ENCODE measurements at regions not wholly inside any gene's neighbourhood (a gene's known extent, or its start where the extent isn't known, plus 50 kb on each side); places are given as distances from the start of the nearest gene placed in this dataset.

DNA sequence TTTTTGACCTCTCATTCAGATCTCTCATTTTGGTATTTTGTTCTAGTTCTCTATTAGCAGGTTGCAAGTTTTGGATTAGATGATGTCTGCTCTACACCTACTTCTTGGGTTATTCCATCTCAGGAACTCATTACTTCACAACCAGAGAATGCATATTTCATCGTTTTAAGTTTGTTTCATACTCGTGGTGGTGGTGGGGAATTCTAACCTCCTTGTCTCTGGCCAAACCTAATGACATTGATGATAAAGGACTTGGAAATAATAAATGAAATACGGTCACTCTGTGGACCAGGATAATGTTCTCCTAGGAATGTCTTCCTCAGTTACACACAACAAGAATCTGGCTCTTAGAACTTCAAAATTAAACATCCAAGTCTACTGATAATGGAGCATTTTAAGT, 115.2 kb downstream of the CDC42EP3 start:
- CTCF ChIA-PET = interaction anchor here (1.5 to 1.7 kb wide), 2 partner anchors 17 kb away, joined by 4 read pairs; no protein-coding TSS in a partner anchor
- Histone ChIP-seq H3K27ac (no peak overlapping the region), H3K4me2 (no peak overlapping the region), H3K4me1 (peaks cover 5% of the 10 kb centered on the region), H3K4me3 (no peak overlapping the region), H3K9me3 (no peaks in the 10 kb centered on the region)
- TF ChIP-seq SREBF2 (IDR thresholded peaks at IDR 0.05) (no peak), CBX2 (IDR thresholded peaks at IDR 0.05; ENCODE audit: borderline replicate concordance, low read depth) (no peak), FOXS1 (CRISPR knock-in tag; IDR thresholded peaks at IDR 0.05) (no peak), RNF2 (IDR thresholded peaks at IDR 0.05; ENCODE audit: borderline replicate concordance, low read depth) (no peak), TP53 (CRISPR knock-in tag; IDR thresholded peaks at IDR 0.05) (no peak), HDAC2 (IDR thresholded peaks at IDR 0.05) (no peak), BHLHE40 (IDR thresholded peaks at IDR 0.05; ENCODE audit: low read depth, low read length) (no peak), NR3C1 (IDR thresholded peaks at IDR 0.05) (no peak), POLR2A (IDR thresholded peaks at IDR 0.05; ENCODE audit: low read length) (no peak), KDM5A (IDR thresholded peaks at IDR 0.05) (no peak)
- TF ChIP-seq, protein P1, sequence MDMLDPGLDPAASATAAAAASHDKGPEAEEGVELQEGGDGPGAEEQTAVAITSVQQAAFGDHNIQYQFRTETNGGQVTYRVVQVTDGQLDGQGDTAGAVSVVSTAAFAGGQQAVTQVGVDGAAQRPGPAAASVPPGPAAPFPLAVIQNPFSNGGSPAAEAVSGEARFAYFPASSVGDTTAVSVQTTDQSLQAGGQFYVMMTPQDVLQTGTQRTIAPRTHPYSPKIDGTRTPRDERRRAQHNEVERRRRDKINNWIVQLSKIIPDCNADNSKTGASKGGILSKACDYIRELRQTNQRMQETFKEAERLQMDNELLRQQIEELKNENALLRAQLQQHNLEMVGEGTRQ (IDR thresholded peaks at IDR 0.05) = no peak
- TF ChIP-seq, protein P2, sequence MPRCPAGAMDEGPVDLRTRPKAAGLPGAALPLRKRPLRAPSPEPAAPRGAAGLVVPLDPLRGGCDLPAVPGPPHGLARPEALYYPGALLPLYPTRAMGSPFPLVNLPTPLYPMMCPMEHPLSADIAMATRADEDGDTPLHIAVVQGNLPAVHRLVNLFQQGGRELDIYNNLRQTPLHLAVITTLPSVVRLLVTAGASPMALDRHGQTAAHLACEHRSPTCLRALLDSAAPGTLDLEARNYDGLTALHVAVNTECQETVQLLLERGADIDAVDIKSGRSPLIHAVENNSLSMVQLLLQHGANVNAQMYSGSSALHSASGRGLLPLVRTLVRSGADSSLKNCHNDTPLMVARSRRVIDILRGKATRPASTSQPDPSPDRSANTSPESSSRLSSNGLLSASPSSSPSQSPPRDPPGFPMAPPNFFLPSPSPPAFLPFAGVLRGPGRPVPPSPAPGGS (IDR thresholded peaks at IDR 0.05) = no peak
- POLR2A ChIA-PET = no interaction called here
- no peak for DNase-seq (ENCODE audit: low read depth in 1 of 2, low spot score in 1 of 2)
- no peak for ATAC-seq
- WGBS (ENCODE audit: missing lambda C conversion rate) = 71% methylated on average over 3 of the region's 3 CpGs
- FAIRE-seq = no peak

- ChIA-PET POLR2A (no interaction called here), CTCF (interaction anchor here (0.7 to 2.3 kb wide), 5 partner anchors 9 to 90 kb away, joined by 3 to 6 read pairs (median 4); no protein-coding TSS in a partner anchor)
- Histone ChIP-seq H3K9me3 (no peaks in the 10 kb centered on the region), H3K4me3 (no peak overlapping the region), H3K4me2 (no peak overlapping the region), H3K4me1 (peaks cover 28% of the 10 kb centered on the region), H3K27ac (no peak overlapping the region)
- no peak for DNase-seq (ENCODE audit: low read depth in 1 of 2, low spot score in 1 of 2)
- WGBS (ENCODE audit: missing lambda C conversion rate) = 88% methylated on average over 1 of the region's 1 CpG
- ATAC-seq = no peak
- TF ChIP-seq RCOR1 (IDR thresholded peaks at IDR 0.05; ENCODE audit: low read depth, low read length) (no peak), ZFP36 (IDR thresholded peaks at IDR 0.05; ENCODE audit: borderline replicate concordance, partially characterized antibody) (no peak), SMC3 (IDR thresholded peaks at IDR 0.05) (no peak), KDM1A (IDR thresholded peaks at IDR 0.05; ENCODE audit: low read depth) (no peak), ELK1 (IDR thresholded peaks at IDR 0.05; ENCODE audit: low read depth, low read length) (no peak), MYC (IDR thresholded peaks at IDR 0.05; ENCODE audit: borderline replicate concordance, low read length) (no peak), JUN (IDR thresholded peaks at IDR 0.05) (no peak), HOXB5 (CRISPR knock-in tag; IDR thresholded peaks at IDR 0.05) (no peak), MAFK (IDR thresholded peaks at IDR 0.05; ENCODE audit: partially characterized antibody) (no peak), NR3C1 (IDR thresholded peaks at IDR 0.05) (no peak), FOSB (CRISPR knock-in tag; IDR thresholded peaks at IDR 0.05) (no peak), CBX2 (IDR thresholded peaks at IDR 0.05; ENCODE audit: borderline replicate concordance, low read depth) (no peak), TFCP2L1 (CRISPR knock-in tag; IDR thresholded peaks at IDR 0.05) (no peak), ESRRA (IDR thresholded peaks at IDR 0.05; ENCODE audit: borderline replicate concordance, low read length) (no peak), CHD4 (IDR thresholded peaks at IDR 0.05; ENCODE audit: borderline replicate concordance) (no peak), PHF8 (IDR thresholded peaks at IDR 0.05; ENCODE audit: borderline replicate concordance, low read depth) (no peak), GATA3 (IDR thresholded peaks at IDR 0.05; ENCODE audit: borderline replicate concordance) (no peak)
- TF ChIP-seq, protein P3, sequence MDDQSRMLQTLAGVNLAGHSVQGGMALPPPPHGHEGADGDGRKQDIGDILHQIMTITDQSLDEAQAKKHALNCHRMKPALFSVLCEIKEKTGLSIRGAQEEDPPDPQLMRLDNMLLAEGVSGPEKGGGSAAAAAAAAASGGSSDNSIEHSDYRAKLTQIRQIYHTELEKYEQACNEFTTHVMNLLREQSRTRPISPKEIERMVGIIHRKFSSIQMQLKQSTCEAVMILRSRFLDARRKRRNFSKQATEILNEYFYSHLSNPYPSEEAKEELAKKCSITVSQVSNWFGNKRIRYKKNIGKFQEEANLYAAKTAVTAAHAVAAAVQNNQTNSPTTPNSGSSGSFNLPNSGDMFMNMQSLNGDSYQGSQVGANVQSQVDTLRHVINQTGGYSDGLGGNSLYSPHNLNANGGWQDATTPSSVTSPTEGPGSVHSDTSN (IDR thresholded peaks at IDR 0.05) = no peak
- TF ChIP-seq, protein P2 (IDR thresholded peaks at IDR 0.05) = no peak
- TF ChIP-seq, protein P4, sequence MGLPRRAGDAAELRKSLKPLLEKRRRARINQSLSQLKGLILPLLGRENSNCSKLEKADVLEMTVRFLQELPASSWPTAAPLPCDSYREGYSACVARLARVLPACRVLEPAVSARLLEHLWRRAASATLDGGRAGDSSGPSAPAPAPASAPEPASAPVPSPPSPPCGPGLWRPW (IDR thresholded peaks at IDR 0.05) = no peak
- FAIRE-seq = no peak
Observed at GRCh38 chr2:37558623-37559022, 112.8 kb downstream of the CDC42EP3 start.

Data from A549 (cell line).